B cell (primary cell): ENCODE measurements at regions not wholly inside any gene's neighbourhood (a gene's known extent, or its start where the extent isn't known, plus 50 kb on each side); places are given as distances from the start of the nearest gene placed in this dataset.

ENCODE experiments used
- ATAC-seq: fragments of 200-7000 bp; cut with Tn5 transposase; one replicate; pipeline ENCODE4 v1.10.0; 2021; ENCODE audit warnings: low read depth, mild to moderate bottlenecking, moderate number of reproducible peaks, moderate library complexity
- CTCF ChIA-PET: fragments of 350-600 bp; sonication (Branson Sonifier 250); formaldehyde crosslinking; loops from one replicate; lab custom pipeline; 2021; ENCODE audit warnings: antibody characterized with exemption, inconsistent platforms; lab: Charles Lee
- POLR2A ChIA-PET: fragments of 350-600 bp; sonication (Branson Sonifier 250); formaldehyde crosslinking; loops from one replicate; lab custom pipeline; 2021; ENCODE audit warnings: antibody characterized with exemption; lab: Charles Lee
- DNase-seq: peaks from one replicate; pipeline ENCODE4 v3.0.0; 2013
- H2AFZ ChIP-seq: 2 replicates; pipeline ENCODE4 v1.6.1; 2012; ENCODE audit warnings: mild to moderate bottlenecking, low read depth, low read length; ENCODE audit not compliant: insufficient read depth, poor library complexity, severe bottlenecking
- H3K27ac ChIP-seq, 2 donors: 1 replicate in 1 of 2; 2 replicates in 1 of 2; pipeline ENCODE4 v1.5.1; 2012 to 2013; ENCODE audit warnings: low read length in 2 of 2, mild to moderate bottlenecking in 2 of 2, moderate library complexity in 1 of 2
- H3K27me3 ChIP-seq, 4 experiments: fragments of 200-600 bp in 1 of 4; sonication (generic) in 1 of 4; replicated peaks in 1 of 4; 1 replicate in 2 of 4; 2 replicates in 2 of 4; pipeline versions ENCODE4 v1.6.1 to v1.7.0; 2013 to 2016; ENCODE audit warnings: low read length in 3 of 4, mild to moderate bottlenecking in 2 of 4, mixed read lengths in 1 of 4, moderate library complexity in 1 of 4; ENCODE audit not compliant: insufficient read depth in 4 of 4, control insufficient read depth in 3 of 4; ENCODE audit errors: control extremely low read depth in 1 of 4
- H3K36me3 ChIP-seq, 2 experiments: replicated peaks in 1 of 2; 1 replicate in 1 of 2; 2 replicates in 1 of 2; pipeline versions ENCODE4 v1.6.1 to v1.7.1; 2013; ENCODE audit warnings: low read length in 1 of 2; ENCODE audit not compliant: insufficient read depth in 2 of 2, control insufficient read depth in 1 of 2; ENCODE audit errors: control extremely low read depth in 1 of 2, extremely low read depth in 1 of 2
- H3K4me1 ChIP-seq, 2 donors: fragments of 200-600 bp in 1 of 2; sonication (generic) in 1 of 2; 1 replicate in 1 of 2; 2 replicates in 1 of 2; pipeline versions ENCODE4 v1.5.1 to v1.6.1; 2013 to 2017; ENCODE audit warnings: low read length in 2 of 2; ENCODE audit not compliant: control insufficient read depth in 2 of 2, insufficient read depth in 2 of 2
- H3K4me2 ChIP-seq: replicated peaks from 2 replicates; pipeline ENCODE3; 2012; ENCODE audit warnings: mild to moderate bottlenecking, low read depth, low read length; ENCODE audit not compliant: poor library complexity, severe bottlenecking
- H3K4me3 ChIP-seq, 5 experiments: fragments of 200-600 bp in 1 of 5; sonication (generic) in 1 of 5; 1 replicate in 3 of 5; 2 replicates in 2 of 5; pipeline versions ENCODE4 v1.5.1 to v1.7.0; 2011 to 2016; ENCODE audit warnings: low read length in 4 of 5, mild to moderate bottlenecking in 4 of 5, low read depth in 2 of 5, control low read depth in 1 of 5, moderate library complexity in 1 of 5; ENCODE audit not compliant: insufficient read depth in 1 of 5; ENCODE audit errors: control extremely low read depth in 1 of 5, extremely low read depth in 1 of 5
- H3K79me2 ChIP-seq: fragments of 200-600 bp; sonication (generic); one replicate; pipeline ENCODE4 v1.6.0; 2016; ENCODE audit warnings: low read length; ENCODE audit not compliant: control insufficient read depth, insufficient read depth
- H3K9ac ChIP-seq: fragments of 200-600 bp; sonication (generic); 2 replicates; pipeline ENCODE4 v1.6.1; 2017; ENCODE audit warnings: mild to moderate bottlenecking, low read length, moderate library complexity
- H3K9me3 ChIP-seq, 3 donors: one replicate each; pipeline versions ENCODE4 v1.6.1 to v1.7.1; 2013; ENCODE audit warnings: low read length in 2 of 3; ENCODE audit not compliant: control insufficient read depth in 2 of 3, insufficient read depth in 1 of 3; ENCODE audit errors: control extremely low read depth in 1 of 3
- H4K20me1 ChIP-seq: 2 replicates; pipeline ENCODE4 v1.6.0; 2012; ENCODE audit warnings: mild to moderate bottlenecking, low read length; ENCODE audit not compliant: insufficient read depth, control insufficient read depth, poor library complexity, severe bottlenecking
- H3K27ac Mint-ChIP-seq: one replicate; pipeline ENCODE4 v1.8.0; 2021; ENCODE audit warnings: mixed read lengths
- H3K27me3 Mint-ChIP-seq: one replicate; pipeline ENCODE4 v1.8.0; 2021; ENCODE audit warnings: mixed read lengths
- H3K4me1 Mint-ChIP-seq: one replicate; pipeline ENCODE4 v1.8.0; 2021; ENCODE audit warnings: mixed read lengths
- H3K4me3 Mint-ChIP-seq: one replicate; pipeline ENCODE4 v1.8.0; 2021; ENCODE audit warnings: mixed read lengths
- H3K9me3 Mint-ChIP-seq: one replicate; pipeline ENCODE4 v1.8.0; 2022; ENCODE audit warnings: mixed read lengths; ENCODE audit not compliant: insufficient read depth
- EZH2 ChIP-seq: IDR thresholded peaks from 2 replicates; pipeline ENCODE4 v1.6.1; 2012; ENCODE audit warnings: borderline replicate concordance, low read depth, mild to moderate bottlenecking, moderate library complexity, low read length; ENCODE audit not compliant: insufficient read depth, poor library complexity, severe bottlenecking
- WGBS: methylation state at CpG from one replicate; pipeline ENCODE4 v1.1.5; 2013; ENCODE audit warnings: missing lambda C conversion rate; ENCODE audit not compliant: insufficient coverage; 5-methylcytosine and 5-hydroxymethylcytosine counted together
- intact Hi-C: fragments of 100-400 bp; cut with micrococcal nuclease; formaldehyde crosslinking; loops from one replicate; pipeline ENCODE4 v1.10.0; 2022
- TF ChIP-seq, protein P1 (sequence below): fragments of 200-600 bp; IDR thresholded peaks from one replicate; pipeline ENCODE4 v1.8.0; 2022; ENCODE audit warnings: antibody characterized with exemption, mild to moderate bottlenecking

DNA sequence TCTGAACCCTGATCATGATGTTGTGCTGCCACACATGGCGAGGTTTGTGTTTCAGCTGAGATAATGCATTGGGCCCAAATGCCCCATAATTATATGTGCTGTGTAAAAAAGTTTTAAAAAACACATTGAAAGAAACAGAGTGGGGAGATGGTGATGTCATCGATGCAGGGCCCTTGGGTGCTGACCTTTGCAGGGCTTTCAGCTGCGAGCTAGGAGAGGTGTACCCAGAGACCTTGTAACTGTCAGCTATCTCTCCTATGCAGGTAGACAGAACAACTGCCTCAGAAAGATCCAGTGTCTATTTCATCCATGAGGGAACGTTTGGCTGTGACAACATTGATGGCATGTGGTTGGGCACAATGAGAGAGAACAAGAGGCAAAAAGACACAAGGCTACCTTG is 286.9 kb upstream of the CELF4 start:
- TF ChIP-seq EZH2, result no peak
- TF ChIP-seq, protein P1, sequence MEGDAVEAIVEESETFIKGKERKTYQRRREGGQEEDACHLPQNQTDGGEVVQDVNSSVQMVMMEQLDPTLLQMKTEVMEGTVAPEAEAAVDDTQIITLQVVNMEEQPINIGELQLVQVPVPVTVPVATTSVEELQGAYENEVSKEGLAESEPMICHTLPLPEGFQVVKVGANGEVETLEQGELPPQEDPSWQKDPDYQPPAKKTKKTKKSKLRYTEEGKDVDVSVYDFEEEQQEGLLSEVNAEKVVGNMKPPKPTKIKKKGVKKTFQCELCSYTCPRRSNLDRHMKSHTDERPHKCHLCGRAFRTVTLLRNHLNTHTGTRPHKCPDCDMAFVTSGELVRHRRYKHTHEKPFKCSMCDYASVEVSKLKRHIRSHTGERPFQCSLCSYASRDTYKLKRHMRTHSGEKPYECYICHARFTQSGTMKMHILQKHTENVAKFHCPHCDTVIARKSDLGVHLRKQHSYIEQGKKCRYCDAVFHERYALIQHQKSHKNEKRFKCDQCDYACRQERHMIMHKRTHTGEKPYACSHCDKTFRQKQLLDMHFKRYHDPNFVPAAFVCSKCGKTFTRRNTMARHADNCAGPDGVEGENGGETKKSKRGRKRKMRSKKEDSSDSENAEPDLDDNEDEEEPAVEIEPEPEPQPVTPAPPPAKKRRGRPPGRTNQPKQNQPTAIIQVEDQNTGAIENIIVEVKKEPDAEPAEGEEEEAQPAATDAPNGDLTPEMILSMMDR, result no peak
- Histone ChIP-seq H3K4me1 (no peaks in the 10 kb centered on the region), H3K27me3 (no peaks in the 10 kb centered on the region), H3K4me3 (no peak overlapping the region), H3K4me2 (no peak overlapping the region), H3K36me3 (no peaks in the 10 kb centered on the region), H3K27ac (no peak overlapping the region), H2AFZ (no peak overlapping the region), H3K9ac (no peak overlapping the region), H3K9me3 (peaks cover 0 to 8% (median 0%) of the 10 kb centered on the region in 3 donors), H4K20me1 (no peaks in the 10 kb centered on the region), H3K79me2 (no peaks in the 10 kb centered on the region)
- POLR2A ChIA-PET, result no interaction called here
- CTCF ChIA-PET, result no interaction called here
- Mint-ChIP-seq H3K27me3 (no peaks in the 10 kb centered on the region), H3K9me3 (peaks cover 8% of the 10 kb centered on the region), H3K4me1 (no peaks in the 10 kb centered on the region), H3K4me3 (no peak overlapping the region), H3K27ac (no peak overlapping the region)
- DNase-seq, result no peak
- intact Hi-C loops, result no loop called here
- WGBS, result 87% methylated on average over 3 of the region's 4 CpGs
- ATAC-seq, result no peak

DNA sequence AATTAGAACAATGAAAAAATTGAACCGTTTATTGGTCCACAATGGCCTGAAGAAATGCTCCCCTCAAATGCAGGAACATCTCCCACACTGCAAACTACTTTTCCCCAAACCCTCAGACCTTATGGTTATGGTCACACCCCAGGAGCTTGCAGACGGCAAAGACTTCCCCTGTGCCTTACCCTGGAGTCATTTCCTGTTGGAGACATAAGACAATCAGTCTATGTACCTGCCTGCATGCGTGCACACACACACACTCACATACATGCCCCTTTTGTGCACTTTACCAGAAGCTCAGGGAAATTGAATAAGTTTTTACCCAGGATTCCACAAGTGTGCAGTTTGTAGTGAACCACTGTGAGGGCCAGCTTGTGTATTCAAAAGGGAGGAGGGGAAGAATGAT is 281.9 kb upstream of the CELF4 start:
- DNase-seq (no peak), ATAC-seq (no peak)
- ChIA-PET CTCF (no interaction called here), POLR2A (no interaction called here)
- no peak overlapping the region for H3K27ac ChIP-seq
- no peak overlapping the region for H3K9ac ChIP-seq
- Mint-ChIP-seq H3K4me1 (no peaks in the 10 kb centered on the region), H3K27ac (no peak overlapping the region), H3K9me3 (peaks cover 2% of the 10 kb centered on the region), H3K27me3 (no peaks in the 10 kb centered on the region), H3K4me3 (no peak overlapping the region)
- H2AFZ ChIP-seq, result no peak overlapping the region
- H3K4me1 ChIP-seq, result no peaks in the 10 kb centered on the region
- no peaks in the 10 kb centered on the region for H3K36me3 ChIP-seq
- no peaks in the 10 kb centered on the region for H3K79me2 ChIP-seq
- H3K27me3 ChIP-seq, result no peaks in the 10 kb centered on the region
- TF ChIP-seq EZH2, result no peak
- TF ChIP-seq, protein P1, result no peak
- peaks cover 0 to 8% (median 0%) of the 10 kb centered on the region in 3 donors for H3K9me3 ChIP-seq
- H3K4me2 ChIP-seq, result no peak overlapping the region
- H3K4me3 ChIP-seq, result no peak overlapping the region
- WGBS, result 53% methylated on average over 2 of the region's 3 CpGs
- intact Hi-C loops, result no loop called here
- H4K20me1 ChIP-seq, result no peaks in the 10 kb centered on the region
